ENCODE measurements at regions not wholly inside any gene's neighbourhood (a gene's known extent, or its start where the extent isn't known, plus 50 kb on each side); places are given as distances from the start of the nearest gene placed in this dataset.

DNA sequence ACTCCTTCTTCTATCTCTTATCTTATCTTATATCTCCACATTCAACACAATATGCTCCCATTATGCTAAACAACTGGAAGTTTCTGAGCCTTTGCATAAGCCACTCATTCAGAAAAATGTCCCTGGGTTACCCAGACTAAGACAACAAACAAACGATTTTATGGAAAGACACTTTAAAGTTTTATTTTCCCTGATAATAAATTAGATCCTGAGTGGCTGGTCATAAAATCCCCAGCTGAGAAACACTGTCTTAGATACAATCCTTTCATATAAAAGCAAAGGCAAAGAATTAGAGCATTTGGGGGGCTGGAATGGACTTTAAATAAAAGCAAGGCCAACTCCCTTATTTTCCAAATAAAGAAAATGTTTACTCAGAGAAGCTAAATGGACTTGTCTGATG lies 322.3 kb downstream of the GBE1 start:
- DNase-seq = no peak

DNA sequence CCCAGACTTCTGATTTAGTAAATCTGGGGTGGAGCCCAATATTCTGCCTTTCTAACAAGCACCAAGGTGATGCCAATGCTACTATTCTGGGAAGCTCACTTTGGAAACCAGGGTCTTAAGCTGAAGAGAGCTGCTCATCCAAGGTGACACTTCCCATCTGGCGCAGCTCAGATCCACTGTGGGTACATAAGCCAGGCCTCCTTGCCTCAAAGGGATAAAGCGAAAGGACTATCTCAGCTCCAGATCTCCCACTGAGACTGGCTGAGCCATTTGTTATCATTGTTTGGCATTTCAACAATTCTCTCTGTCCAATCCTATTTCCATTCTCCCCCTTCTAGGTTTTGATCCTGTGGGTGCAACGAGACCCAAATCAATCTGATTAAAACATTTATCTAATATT lies 323.8 kb downstream of the GBE1 start:
- no peak for DNase-seq

DNA sequence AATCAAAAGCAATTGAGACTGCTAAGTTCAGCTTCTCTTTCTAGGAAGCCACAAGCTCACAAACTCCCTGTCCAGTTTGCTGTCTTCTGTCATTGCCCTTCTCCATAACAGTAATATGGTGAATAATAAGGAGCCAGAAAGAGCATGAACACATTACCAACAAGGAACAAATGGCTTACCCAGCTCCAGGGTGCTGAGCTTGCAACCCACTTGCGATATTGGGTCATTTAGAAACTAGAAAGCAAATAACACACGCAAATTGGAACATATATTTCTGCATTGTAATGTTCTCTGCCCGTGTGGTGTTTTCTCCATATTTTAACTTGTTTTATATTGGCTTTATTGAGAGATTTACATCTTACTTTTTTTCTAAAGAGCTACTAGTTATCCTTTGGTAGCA lies 325.3 kb downstream of the GBE1 start:
- DNase-seq = no peak

DNA sequence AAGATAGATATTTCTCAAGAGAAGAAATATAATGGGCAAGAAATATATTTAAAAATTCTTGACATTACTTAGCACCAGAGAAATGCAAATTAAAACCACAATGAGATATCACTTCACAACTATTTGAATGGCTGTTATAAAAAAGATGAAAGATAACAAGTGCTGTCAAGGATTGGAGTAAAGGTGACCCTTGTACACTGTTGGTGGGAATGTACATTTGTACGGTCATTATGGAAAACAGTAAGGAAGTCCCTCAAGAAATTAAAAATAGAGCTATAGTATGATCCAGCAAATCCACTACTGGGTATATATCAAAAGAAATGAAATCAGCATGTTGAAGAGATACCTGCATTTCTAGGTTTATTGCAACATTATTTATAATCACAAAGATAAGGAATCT lies 326.4 kb downstream of the GBE1 start:
- no peak for DNase-seq

DNA sequence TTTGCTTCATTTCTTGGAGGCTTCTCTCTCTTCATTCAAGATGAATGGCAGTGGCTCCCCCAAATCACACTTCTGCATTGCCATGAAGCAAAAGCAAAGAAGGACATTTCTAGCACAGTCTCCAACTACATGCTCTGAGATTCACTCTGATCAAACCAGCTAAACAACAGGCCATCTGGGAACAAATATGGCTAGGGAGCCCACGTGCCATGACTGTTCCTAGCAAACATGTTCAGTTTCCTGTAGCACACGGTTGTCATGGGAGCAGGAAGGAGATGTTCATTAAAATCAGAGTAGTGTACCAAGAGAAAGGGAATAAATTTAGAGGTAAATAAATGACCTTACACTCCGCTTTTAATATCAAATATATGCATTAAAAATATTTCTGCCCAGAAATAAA lies 327.3 kb downstream of the GBE1 start:
- no peak for DNase-seq

DNA sequence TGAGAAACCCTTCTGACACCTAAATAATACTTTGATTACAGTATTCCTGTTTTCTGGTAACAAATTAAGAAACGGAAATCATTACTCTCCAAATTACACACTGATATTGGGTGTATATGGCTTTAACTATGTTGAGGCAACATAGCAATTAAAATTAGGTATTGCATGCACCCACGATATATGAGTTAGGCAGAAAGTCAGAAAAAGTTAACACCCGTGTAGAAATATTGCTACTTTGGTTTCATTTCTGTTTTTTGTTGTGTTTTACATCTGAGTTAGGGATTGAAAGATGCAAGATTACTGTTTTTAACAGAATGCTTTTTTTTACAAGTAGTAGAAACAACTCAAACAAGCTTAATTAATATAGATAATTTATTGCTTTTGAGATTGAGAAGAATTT lies 327.8 kb downstream of the GBE1 start:
- no peak for DNase-seq

DNA sequence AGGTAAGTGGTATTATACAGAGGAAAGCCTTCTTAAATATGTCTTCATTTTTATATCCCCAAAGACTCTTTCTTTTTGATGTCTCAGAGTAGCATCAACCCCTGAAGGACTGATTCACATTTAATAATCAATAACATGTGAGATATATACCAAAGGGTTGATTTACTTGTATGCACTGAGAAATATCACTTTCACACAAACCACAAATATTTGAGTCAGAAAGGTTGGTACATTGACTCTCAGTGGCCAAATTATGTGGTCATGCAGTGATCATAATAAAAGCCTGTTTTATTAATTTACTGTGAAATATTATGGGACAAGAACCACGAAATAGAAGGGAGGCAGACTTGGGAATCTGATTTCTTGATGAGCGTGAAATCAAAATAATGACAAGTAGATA lies 329.0 kb downstream of the GBE1 start:
- DNase-seq = no peak

DNA sequence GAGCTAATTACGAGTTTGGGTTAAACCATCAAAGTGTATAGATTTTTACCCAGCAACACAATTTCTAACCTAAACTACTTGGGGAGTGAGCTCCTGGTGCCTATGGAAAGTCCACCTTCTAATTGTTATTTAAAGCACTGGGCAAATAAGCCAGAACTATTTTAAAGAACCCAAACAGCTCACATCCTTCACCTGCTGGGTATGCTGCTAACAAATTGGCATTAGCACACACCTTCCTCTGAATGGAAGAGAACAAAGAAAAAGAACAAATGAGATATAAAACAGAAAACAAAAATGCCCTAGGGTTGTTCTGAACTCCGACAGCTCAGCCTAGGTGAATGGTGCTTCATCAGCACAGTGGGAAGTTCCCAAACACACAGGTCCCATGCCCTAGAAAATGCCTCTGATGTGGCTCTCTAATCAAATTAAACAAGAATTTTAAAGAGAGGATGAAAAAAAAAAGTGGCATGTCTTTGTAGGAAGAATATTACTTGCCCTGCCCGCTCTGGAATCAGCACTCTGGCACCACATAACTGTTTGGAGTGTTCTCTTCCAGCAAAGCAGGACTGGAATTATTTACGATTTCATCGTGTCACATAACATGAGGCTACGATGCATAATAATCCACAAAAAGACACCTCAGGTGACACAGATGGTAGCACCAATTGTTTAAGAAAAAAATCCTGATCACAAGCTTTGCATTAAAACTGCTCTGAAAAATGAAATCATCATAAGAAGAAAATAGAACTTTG lies 334.4 kb downstream of the GBE1 start:
- no peak for DNase-seq

DNA sequence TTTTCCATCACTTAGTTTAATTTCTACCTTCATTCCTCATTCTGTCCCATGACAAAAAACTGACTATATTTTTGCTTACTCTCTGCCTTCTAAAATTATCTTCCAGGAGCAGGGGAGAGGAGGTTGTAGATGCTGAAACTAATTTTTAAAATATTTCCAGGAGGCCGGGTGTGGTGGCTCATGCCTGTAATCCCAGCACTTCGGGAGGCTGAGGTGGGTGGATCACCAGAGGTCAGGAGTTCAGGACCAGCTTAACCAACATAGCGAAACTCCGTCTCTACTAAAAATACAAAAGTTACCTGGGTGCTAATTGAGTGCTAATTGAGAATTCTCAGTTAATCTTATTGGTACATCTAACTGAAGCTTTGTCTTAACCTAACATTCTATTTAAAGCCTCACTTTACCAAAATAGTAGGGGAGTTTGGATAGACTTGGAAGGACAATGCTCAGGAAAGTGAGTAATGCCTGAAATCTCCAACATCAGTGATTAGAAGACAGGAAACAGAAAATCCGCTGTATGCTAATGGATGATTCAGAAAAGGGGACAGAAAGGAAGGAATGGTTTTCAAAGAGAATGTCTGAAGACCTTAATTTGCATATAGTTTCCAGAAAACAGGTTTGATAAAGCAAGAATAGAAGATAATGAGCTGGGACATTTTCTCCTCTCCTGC lies 336.1 kb downstream of the GBE1 start:
- DNase-seq = no peak

DNA sequence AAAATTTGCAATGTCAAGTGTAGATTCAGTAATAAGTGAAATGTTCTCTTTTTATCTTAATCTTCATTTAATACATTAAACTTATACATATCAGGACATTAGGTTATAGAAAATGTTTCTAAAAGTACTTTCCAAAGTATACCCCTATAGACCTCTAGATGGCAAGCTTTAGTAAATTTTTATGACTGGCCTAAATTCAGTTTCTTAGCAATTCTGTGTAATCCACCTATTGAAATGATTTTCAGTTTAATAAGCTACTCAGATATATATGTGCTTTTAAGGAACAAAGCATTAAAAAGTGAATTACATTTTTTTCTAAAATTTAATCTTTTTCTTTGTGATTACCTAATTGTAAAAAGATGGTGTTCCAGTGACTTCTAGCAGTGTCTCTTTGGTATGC lies 342.2 kb downstream of the GBE1 start:
- peak in 1 of 2 donors; percentile 8 for DNase-seq

DNA sequence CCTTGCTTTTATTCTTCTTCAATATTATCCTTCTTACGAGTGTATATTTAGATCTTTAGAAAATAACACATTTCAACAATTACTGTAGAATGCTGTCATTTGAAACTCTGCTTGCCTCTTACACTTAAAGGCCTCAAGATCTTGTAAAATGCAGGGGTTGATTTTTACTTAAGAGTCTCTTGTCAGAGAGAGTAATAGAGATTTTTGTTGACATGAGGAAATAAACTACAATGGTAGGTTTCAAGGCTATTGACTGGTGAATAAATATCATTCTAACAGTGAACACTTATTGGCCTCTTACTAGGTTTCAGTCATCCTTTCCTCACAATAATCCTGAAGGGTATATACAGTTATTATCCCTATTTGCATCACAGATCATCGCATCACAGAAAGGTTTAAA lies 344.6 kb downstream of the GBE1 start:
- DNase-seq = no peak

DNA sequence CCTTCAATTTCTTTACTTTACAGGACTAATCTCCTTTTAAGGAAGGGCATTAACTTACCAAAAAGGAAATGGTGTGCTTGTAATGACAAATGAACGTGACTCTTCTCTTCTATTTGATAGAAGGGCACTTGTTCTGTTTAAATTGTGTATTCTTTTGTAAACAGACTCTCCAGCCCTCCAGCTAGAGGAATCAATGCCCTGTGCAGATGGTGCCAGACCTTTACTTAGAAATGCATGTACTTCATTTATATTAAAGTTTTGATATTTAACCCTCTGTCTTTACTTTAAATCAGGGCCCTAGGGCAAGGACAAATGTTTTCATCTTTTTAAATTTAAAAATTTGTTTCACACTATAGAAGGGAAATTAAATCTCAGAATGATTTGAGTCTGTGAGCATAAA lies 355.1 kb downstream of the GBE1 start:
- DNase-seq = no peak

DNA sequence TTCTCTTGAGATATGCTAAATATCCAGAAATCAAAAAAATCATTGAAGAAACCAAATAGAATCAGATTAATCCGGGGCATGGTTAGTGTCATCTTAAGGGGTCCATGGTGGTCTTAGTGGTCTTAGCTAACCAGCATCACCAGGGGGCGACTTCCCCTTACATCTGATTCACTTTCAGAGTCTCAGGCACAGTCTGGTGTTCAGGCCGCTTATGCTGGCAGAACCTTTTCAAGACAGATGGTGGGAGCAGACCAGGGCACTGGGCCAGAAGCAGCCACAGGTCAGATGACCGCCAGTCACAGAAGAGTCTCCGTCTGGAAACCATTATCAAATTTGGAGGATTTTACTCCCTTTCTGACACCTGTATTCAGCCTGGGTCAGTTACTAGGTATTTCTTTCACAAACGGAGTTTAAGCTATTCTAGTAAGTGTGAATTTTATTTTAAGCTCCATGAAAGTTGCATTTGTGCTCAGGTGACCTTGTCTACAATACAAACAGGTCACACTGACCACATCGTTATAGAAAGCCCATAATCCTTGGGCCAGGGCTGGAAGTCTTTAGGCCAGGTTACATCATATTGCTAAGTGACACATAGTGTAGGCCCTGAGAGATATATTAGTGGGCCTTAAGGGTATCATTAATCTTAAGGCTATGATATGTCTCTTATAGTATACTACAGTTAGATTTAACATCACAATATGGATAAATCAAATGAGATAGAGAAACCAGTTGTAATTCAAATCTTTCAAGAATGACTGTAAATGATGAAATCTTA lies 365.5 kb downstream of the GBE1 start:
- no peak for DNase-seq

DNA sequence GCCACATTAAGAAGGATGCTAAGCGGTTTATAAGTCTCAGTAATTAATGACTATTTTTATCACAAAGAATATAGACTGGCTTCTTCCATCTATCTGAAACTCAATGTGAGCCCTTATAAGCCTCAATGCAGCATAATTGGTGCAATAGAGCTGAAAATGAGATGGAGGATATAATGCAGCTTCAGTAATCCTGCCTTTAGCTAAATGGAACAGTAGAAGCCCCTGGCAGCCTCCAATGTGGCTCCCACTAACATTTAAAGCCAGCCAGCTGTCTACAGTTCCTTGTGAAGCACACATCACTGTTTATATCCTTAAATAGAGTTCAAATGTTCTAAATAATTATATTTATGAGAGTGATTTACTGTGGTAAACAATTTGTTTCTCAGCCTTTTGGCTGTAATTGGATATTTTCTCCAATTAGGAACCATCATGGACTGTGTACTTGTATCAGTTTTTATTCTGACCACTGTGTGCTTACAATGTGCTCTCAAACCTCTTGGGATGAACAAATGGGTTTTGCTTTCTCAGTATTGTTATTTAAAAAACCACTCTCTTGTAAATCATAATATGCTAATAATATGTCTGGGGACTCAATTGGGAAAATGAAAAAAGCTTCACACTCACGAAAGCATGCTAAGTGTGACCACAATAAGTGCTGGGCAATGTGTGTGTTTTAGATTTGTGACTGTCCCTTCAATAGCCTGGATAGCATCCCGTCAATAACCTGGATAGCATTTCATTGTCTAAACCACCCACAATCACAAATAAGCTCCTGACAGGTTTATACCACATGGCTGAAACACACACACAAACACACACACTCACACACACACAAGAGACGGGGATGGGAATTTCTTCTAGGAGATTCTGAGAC lies 366.6 kb downstream of the GBE1 start:
- DNase-seq = no peak

DNA sequence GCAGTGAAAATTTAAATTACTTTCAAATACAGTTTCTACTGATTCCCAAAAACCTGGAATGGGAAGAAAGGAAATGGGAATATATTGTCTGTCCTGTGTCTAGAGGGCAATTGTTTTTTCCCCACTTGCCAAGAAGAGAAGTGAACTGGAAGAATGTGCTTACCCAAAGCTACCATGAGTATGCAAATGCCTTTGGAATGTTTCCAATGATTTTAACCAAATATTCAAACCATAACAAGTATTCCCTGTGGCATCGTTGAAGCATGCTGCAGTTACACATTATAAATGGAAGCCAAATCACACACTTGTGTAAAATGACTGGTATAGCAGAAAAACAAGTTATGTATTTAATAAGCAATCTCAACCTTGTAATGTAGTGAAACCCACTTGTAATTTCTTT lies 368.2 kb downstream of the GBE1 start:
- no peak for DNase-seq

DNA sequence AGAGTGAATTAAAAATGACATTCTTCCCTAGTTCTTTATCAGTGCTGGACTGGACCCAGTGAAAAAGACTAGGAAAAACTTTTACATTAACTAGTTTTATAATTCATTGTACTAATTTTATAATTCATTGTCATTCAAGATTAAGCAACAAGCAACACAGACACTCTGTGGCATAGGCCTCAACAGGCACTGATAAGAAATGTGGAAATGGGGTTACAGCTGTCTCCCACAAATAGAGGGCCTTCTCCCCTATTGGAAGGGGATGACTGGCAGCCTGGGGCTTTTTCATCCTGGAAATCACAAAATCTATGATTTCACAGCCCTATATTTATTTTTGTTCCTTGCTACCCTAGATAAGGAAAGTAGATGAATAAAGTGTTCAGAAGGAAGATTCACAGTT lies 370.6 kb downstream of the GBE1 start:
- DNase-seq = no peak

DNA sequence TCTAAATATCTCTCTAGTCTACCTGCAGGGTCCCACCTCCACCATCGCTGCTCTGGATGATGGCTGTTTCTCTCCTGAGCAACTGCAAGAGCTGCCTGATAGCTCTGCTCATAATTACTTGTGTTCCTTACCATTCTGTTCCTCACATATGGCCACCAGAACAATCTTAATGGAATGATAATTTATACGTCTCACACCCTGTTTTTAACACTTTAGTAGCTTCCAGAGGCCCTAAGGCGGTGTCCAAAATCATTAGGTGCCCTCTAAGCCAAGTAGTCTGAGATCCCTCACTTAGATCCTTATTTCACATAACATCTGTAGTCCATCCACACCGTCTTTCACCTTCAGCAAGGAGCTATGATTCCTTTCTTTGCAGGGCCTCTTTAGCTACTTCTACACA lies 373.3 kb downstream of the GBE1 start:
- DNase-seq = no peak

DNA sequence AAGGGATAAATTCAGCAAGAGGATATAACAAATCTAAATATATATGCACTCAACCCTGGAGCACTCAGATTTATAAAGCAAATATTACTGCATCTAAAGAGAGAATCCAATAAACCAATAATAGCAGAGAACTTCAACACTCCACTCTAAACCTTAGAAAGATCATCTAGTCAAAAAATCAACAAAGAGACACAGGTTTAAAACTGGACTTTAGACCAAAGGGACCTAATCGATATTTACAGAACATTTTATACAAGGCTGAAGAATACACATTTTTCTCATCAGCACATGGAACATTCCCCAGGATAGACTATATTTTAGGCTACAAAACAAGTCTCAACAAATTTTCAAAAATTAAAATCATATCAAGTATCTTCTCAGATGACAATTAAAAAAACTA lies 379.0 kb downstream of the GBE1 start:
- DNase-seq = no peak

DNA sequence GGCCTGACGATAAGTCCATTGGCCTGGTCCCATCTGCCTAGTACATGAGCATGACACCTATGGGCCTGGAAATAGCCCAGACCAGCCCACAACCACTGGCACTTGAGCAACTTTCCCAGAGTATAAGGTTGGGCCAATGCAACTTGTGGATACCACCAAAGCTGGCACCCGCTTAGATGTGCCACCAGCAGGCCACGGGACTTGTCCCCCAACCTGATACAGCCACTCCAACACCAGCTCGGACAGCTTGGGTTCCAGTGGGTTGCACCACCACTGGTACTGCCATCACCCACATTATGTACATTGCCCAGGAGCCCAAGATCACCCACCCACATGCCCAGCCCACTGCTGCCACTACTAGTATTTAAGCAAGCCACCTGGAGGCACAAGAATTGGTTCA lies 381.2 kb downstream of the GBE1 start:
- DNase-seq = no peak

DNA sequence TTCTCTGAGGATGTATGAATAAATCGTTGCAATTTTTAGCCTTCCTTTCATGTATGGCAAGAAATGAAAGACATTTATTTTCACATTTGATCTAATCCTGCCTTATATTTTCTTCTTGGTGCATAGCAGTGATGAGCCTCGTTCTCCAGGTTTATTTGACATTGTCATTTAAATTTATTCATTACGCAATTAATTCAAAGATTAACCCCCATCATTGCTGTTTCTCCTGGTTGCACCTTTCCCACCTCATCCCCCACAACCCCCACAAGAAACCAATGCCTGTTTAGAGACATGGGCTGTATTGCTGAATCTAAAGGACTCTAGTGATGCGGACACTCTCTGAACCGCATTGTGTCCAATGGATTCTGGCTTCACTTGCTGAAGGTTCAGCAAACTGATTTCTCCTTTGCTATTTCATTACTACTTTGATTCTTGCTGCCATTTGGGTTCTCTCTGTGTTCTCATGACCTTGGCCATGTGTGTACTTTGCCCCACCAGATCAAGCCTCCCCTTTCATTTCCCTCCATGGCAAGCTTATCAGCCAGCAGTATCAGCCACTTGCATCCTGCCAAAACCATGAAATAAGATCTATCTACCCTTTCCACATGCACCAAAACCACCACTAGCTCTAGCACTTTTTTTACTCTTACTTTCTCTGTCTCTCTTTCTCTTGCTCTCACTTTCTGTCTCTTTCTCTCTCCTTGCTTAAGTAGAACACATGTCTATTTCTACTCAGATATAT lies 382.7 kb downstream of the GBE1 start:
- DNase-seq = no peak

DNA sequence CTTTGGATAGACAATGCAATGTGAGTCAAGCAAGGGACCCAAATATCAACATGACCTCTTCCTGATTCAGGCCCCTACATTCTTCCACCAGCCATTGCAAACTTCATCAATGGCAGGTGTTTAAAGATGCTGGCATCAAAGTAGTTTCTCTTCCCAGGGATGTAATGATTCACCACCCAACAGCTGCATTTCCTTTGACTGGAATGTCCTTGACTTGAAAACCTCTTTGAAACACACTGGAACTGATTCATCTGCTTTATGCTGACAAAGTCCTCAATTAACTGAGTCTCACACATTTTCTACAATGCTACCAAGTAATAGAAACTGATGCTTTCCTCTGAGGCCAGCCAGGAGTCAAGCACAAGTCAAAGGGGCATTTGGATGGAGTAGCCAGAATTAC lies 385.5 kb downstream of the GBE1 start:
- no peak for DNase-seq

DNA sequence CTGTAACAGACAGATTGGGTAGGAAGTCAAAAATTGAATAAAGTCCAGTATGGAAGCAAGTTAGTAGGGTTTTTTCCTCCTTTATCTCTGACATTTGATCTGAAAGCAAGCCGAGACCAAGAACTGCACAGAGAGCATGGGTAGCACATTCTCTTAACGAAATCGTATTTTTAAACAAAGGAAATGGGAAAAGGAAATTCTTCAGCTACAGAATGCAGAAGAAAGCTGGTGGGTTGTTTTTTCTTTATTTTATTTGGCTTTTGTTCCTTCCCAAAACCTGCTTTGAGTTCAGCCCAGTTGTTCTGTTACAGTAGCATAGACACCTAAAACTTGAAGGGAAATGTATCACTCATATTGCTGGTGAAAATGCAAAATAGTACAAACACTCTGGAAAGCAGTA lies 397.0 kb downstream of the GBE1 start:
- DNase-seq = no peak
